Osteoblast (primary cell): ENCODE measurements at regions not wholly inside any gene's neighbourhood (a gene's known extent, or its start where the extent isn't known, plus 50 kb on each side); places are given as distances from the start of the nearest gene placed in this dataset.

Experiments used
- DNase-seq: peaks from one replicate; pipeline ENCODE4 v3.0.0; 2011; ENCODE audit warnings: low spot score, mixed read lengths; ENCODE audit not compliant: insufficient read length; ENCODE audit errors: missing footprints
- H2AFZ ChIP-seq: 2 replicates; pipeline ENCODE4 v1.6.0; 2011; ENCODE audit warnings: mild to moderate bottlenecking, low read length
- H3K27ac ChIP-seq: 2 replicates; pipeline ENCODE4 v1.5.1; 2011; ENCODE audit warnings: mild to moderate bottlenecking, low read depth, low read length, moderate library complexity
- H3K27me3 ChIP-seq: 2 replicates; pipeline ENCODE4 v1.6.0; 2012; ENCODE audit warnings: mild to moderate bottlenecking, control low read depth, inconsistent platforms, low read length, moderate library complexity; ENCODE audit not compliant: insufficient read depth
- H3K36me3 ChIP-seq: 2 replicates; pipeline ENCODE4 v1.5.1; 2011; ENCODE audit warnings: mild to moderate bottlenecking, low read length, control low read depth, moderate library complexity; ENCODE audit not compliant: insufficient read depth
- H3K4me1 ChIP-seq: 2 replicates; pipeline ENCODE4 v1.5.1; 2011; ENCODE audit warnings: mild to moderate bottlenecking, low read length, control low read depth, moderate library complexity; ENCODE audit not compliant: insufficient read depth
- H3K4me2 ChIP-seq: 2 replicates; pipeline ENCODE4 v1.6.0; 2011; ENCODE audit warnings: mild to moderate bottlenecking, low read length; ENCODE audit not compliant: insufficient read depth
- H3K4me3 ChIP-seq: fragments of 200-600 bp; sonication (generic); 3 replicates; pipeline ENCODE4 v1.5.1; 2012; ENCODE audit warnings: mild to moderate bottlenecking, low read length, inconsistent platforms; ENCODE audit not compliant: insufficient read depth
- H3K79me2 ChIP-seq: 2 replicates; pipeline ENCODE4 v1.6.0; 2012; ENCODE audit warnings: mild to moderate bottlenecking, low read length, control low read depth, inconsistent platforms; ENCODE audit not compliant: insufficient read depth
- H3K9me3 ChIP-seq: 2 replicates; pipeline ENCODE4 v1.5.1; 2011; ENCODE audit warnings: low read depth, low read length, control low read depth
- H4K20me1 ChIP-seq: 2 replicates; pipeline ENCODE4 v1.6.0; 2012; ENCODE audit warnings: mild to moderate bottlenecking, low read length, control low read depth; ENCODE audit not compliant: insufficient read depth
- TF ChIP-seq, protein P1 (sequence below): IDR thresholded peaks from 2 replicates; pipeline ENCODE4 v1.5.1; 2011; ENCODE audit warnings: mild to moderate bottlenecking, low read depth, low read length, moderate library complexity; ENCODE audit errors: extremely low read depth

DNA sequence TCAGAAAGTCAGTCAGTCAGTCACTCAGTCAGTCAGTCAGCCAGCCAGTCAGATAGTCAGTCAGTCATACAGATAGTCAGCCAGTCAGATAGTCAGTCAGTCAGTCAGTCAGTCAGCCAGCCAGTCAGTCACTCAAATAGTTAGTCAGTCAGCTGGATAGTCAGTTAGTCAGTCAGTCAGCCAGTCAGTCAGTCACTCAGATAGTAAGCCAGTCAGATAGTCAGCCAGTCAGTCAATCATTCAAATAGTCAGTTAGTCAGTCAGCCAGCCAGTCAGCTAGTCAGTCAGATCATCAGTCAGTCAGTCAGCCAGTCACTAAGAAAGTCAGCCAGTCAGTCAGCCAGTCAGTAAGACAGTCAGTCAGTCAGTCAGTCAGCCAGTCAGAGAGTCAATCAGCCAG lies 477.1 kb downstream of the AGTPBP1 start:
- H3K4me1 ChIP-seq, result no peaks in the 10 kb centered on the region
- no peaks in the 10 kb centered on the region for H3K36me3 ChIP-seq
- H3K27ac ChIP-seq, result no peak overlapping the region
- peak; percentile 17 for DNase-seq
- H3K4me2 ChIP-seq, result no peak overlapping the region
- H2AFZ ChIP-seq, result no peak overlapping the region
- no peaks in the 10 kb centered on the region for H3K9me3 ChIP-seq
- no peaks in the 10 kb centered on the region for H3K79me2 ChIP-seq
- TF ChIP-seq, protein P1, sequence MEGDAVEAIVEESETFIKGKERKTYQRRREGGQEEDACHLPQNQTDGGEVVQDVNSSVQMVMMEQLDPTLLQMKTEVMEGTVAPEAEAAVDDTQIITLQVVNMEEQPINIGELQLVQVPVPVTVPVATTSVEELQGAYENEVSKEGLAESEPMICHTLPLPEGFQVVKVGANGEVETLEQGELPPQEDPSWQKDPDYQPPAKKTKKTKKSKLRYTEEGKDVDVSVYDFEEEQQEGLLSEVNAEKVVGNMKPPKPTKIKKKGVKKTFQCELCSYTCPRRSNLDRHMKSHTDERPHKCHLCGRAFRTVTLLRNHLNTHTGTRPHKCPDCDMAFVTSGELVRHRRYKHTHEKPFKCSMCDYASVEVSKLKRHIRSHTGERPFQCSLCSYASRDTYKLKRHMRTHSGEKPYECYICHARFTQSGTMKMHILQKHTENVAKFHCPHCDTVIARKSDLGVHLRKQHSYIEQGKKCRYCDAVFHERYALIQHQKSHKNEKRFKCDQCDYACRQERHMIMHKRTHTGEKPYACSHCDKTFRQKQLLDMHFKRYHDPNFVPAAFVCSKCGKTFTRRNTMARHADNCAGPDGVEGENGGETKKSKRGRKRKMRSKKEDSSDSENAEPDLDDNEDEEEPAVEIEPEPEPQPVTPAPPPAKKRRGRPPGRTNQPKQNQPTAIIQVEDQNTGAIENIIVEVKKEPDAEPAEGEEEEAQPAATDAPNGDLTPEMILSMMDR, result no peak
- no peaks in the 10 kb centered on the region for H4K20me1 ChIP-seq
- H3K27me3 ChIP-seq, result no peaks in the 10 kb centered on the region
- H3K4me3 ChIP-seq, result no peak overlapping the region

DNA sequence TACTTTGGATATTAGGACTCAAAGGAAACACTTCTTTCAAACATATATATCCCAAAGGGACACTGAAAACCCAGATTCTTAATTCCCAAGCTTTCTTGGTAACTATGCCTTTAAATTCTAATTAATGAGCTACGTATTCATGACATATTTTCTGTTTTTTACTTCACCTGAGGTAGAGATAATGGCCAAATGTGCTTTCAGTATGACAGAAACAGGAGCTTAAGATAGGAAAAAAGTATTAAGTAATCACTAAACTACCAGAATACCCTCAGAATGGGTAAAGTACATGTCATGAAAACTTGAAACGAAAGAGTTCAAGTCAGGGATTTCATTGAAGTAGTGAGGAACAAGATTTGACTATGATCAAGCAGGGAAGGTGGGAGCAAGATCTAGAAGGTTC lies 478.5 kb downstream of the AGTPBP1 start:
- Histone ChIP-seq H3K79me2 (no peaks in the 10 kb centered on the region), H3K27me3 (no peaks in the 10 kb centered on the region), H3K9me3 (no peaks in the 10 kb centered on the region), H3K27ac (no peak overlapping the region), H3K4me3 (no peak overlapping the region), H3K4me1 (no peaks in the 10 kb centered on the region), H3K36me3 (no peaks in the 10 kb centered on the region), H4K20me1 (no peaks in the 10 kb centered on the region), H3K4me2 (no peak overlapping the region), H2AFZ (no peak overlapping the region)
- TF ChIP-seq, protein P1, result no peak
- no peak for DNase-seq

DNA sequence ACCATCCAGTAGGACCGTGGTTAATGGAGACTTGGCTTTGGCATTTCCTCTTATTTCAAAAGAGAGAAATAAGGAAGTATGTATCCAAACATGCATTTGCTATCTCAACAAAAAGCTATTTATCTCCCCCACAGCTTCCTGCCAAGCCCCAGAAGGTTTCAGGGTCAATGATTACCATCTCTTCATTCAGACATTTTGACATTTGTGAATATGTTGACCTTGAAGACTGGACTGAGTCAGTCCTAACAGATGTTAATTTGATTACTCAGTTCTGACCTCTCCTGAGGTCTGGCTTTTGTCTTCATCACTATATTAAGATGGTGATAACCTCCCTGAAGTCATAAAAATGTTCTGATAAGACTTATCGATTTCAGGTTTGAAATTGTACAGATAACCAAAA lies 479.4 kb downstream of the AGTPBP1 start:
- Histone ChIP-seq H2AFZ (no peak overlapping the region), H3K36me3 (no peaks in the 10 kb centered on the region), H3K4me3 (no peak overlapping the region), H3K4me2 (no peak overlapping the region), H3K27ac (no peak overlapping the region), H3K27me3 (no peaks in the 10 kb centered on the region), H4K20me1 (no peaks in the 10 kb centered on the region), H3K9me3 (no peaks in the 10 kb centered on the region), H3K4me1 (no peaks in the 10 kb centered on the region), H3K79me2 (no peaks in the 10 kb centered on the region)
- no peak for DNase-seq
- TF ChIP-seq, protein P1, result no peak

DNA sequence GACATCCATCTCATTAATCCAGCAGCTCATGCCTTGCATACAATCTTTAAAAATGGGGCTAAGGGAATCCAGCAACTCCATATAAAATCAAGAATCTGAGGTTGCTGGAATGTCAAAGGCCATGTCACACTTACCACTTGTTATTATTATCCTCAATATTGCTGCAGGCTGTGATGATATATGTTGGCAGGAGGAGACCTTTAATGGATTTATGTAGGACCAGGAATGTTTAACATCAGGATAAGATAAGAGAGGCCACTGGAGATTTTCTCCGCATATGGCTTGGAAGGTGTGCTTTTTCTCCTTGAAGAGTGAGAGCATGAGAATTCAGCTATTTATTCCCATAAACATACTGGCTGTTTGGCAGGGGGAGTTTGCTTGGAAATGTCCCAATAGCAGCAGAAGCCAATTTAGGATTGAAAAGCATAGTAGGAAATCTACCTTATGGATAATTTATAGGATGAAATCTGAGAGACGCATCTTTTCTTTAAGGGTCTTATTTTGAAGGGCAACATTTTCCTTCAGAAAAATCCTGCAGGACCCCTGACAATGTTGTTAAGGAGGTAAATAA lies 481.4 kb downstream of the AGTPBP1 start:
- TF ChIP-seq, protein P1, result no peak
- Histone ChIP-seq H3K4me3 (no peak overlapping the region), H3K27ac (no peak overlapping the region), H3K4me2 (no peak overlapping the region), H4K20me1 (no peaks in the 10 kb centered on the region), H3K4me1 (no peaks in the 10 kb centered on the region), H3K27me3 (no peaks in the 10 kb centered on the region), H3K9me3 (no peaks in the 10 kb centered on the region), H2AFZ (no peak overlapping the region), H3K36me3 (no peaks in the 10 kb centered on the region), H3K79me2 (no peaks in the 10 kb centered on the region)
- DNase-seq, result no peak
